Endothelial cell of umbilical vein (primary cell): ENCODE measurements at regions not wholly inside any gene's neighbourhood (a gene's known extent, or its start where the extent isn't known, plus 50 kb on each side); places are given as distances from the start of the nearest gene placed in this dataset.

Source experiments
- BruUV-seq: library from RNA; stranded (reverse); fragments of 400-500 nt; replicated peaks from 2 replicates; lab custom pipeline; 2021; lab: Mats Ljungman, UMichigan
- CTCF ChIA-PET: fragments of 300-600, 350-600 bp; sonication (Branson Sonifier 250); formaldehyde crosslinking; loops from one replicate; lab custom pipeline; 2021; ENCODE audit warnings: antibody characterized with exemption, inconsistent platforms; lab: Charles Lee
- POLR2A ChIA-PET: fragments of 300-600, 350-600 bp; sonication (Branson Sonifier 250); formaldehyde crosslinking; loops from one replicate; lab custom pipeline; 2021; ENCODE audit warnings: antibody characterized with exemption, inconsistent platforms; lab: Charles Lee
- DNase-seq: peaks from one replicate; pipeline ENCODE4 v3.0.0-alpha.2; 2011; ENCODE audit warnings: low read depth, low spot score
- FAIRE-seq: peaks from 2 replicates; lab custom pipeline; 2011; peaks lifted over from hg19 to GRCh38; lab: Jason Lieb, UNC
- H2AFZ ChIP-seq: 2 replicates; pipeline ENCODE4 v1.6.0; 2012; ENCODE audit warnings: low read depth, low read length, control low read depth, inconsistent platforms
- H3K27ac ChIP-seq: 2 replicates; pipeline ENCODE4 v1.5.1; 2011; ENCODE audit warnings: low read depth, mild to moderate bottlenecking, control low read depth, low read length, moderate library complexity; ENCODE audit not compliant: insufficient read depth
- H3K27me3 ChIP-seq, 2 experiments: 2 replicates each; pipeline versions ENCODE4 v1.6.0 to v1.6.1; 2011; ENCODE audit warnings: low read length in 2 of 2, mixed read lengths in 1 of 2; ENCODE audit not compliant: control insufficient read depth in 2 of 2, insufficient read depth in 2 of 2
- H3K36me3 ChIP-seq, 2 experiments: 2 replicates in 1 of 2; 3 replicates in 1 of 2; pipeline ENCODE4 v1.5.1; 2011; ENCODE audit warnings: low read length in 2 of 2, mild to moderate bottlenecking in 1 of 2, moderate library complexity in 1 of 2; ENCODE audit not compliant: control insufficient read depth in 2 of 2, insufficient read depth in 2 of 2; ENCODE audit errors: extremely low read depth in 1 of 2
- H3K4me1 ChIP-seq: 3 replicates; pipeline ENCODE4 v1.5.1; 2011; ENCODE audit warnings: mild to moderate bottlenecking, low read length; ENCODE audit not compliant: control insufficient read depth, insufficient read depth; ENCODE audit errors: extremely low read depth
- H3K4me2 ChIP-seq: 2 replicates; pipeline ENCODE4 v1.6.1; 2011; ENCODE audit warnings: low read length, control low read depth, mixed read lengths; ENCODE audit not compliant: insufficient read depth
- H3K4me3 ChIP-seq, 3 experiments: fragments of 200-600 bp in 1 of 3; sonication (generic), shearing (Covaris generic) in 1 of 3; replicated peaks in 1 of 3; 2 replicates each; pipeline ENCODE4 v1.5.1; 2011 to 2016; ENCODE audit warnings: control low read depth in 3 of 3, low read length in 3 of 3, mild to moderate bottlenecking in 2 of 3, inconsistent platforms in 1 of 3, low read depth in 1 of 3, moderate library complexity in 1 of 3; ENCODE audit not compliant: insufficient read depth in 1 of 3
- H3K79me2 ChIP-seq: 2 replicates; pipeline ENCODE4 v1.6.0; 2012; ENCODE audit warnings: low read length, inconsistent platforms; ENCODE audit not compliant: control insufficient read depth, insufficient read depth
- H3K9ac ChIP-seq: replicated peaks from 2 replicates; pipeline ENCODE3; 2011; ENCODE audit warnings: low read length, control low read depth; ENCODE audit not compliant: insufficient read depth; ENCODE audit errors: extremely low read depth
- H3K9me1 ChIP-seq: replicated peaks from 3 replicates; pipeline ENCODE4 v1.6.0; 2011; ENCODE audit warnings: mild to moderate bottlenecking, low read length; ENCODE audit not compliant: control insufficient read depth, insufficient read depth; ENCODE audit errors: extremely low read depth
- H3K9me3 ChIP-seq: replicated peaks from 2 replicates; pipeline ENCODE4 v1.5.1; 2012; ENCODE audit warnings: low read length, inconsistent platforms; ENCODE audit not compliant: control insufficient read depth, insufficient read depth
- H4K20me1 ChIP-seq: replicated peaks from 2 replicates; pipeline ENCODE3; 2011; ENCODE audit warnings: mild to moderate bottlenecking, low read length; ENCODE audit not compliant: control insufficient read depth, insufficient read depth; ENCODE audit errors: extremely low read depth
- EZH2 ChIP-seq: IDR thresholded peaks from 2 replicates; pipeline ENCODE4 v1.6.1; 2012; ENCODE audit warnings: borderline replicate concordance, low read depth, mild to moderate bottlenecking, moderate library complexity, low read length, inconsistent platforms; ENCODE audit not compliant: severe bottlenecking
- FOS ChIP-seq: IDR thresholded peaks from 2 replicates; pipeline ENCODE4 v1.6.1; 2011; ENCODE audit warnings: mild to moderate bottlenecking, low read length, moderate library complexity, borderline replicate concordance; ENCODE audit not compliant: insufficient read depth
- GATA2 ChIP-seq: IDR thresholded peaks from 2 replicates; pipeline ENCODE4 v1.7.0; 2011; ENCODE audit warnings: low read depth, mild to moderate bottlenecking, moderate library complexity, mixed read lengths, low read length; ENCODE audit not compliant: insufficient read length, insufficient read depth
- JUN ChIP-seq: IDR thresholded peaks from 2 replicates; pipeline ENCODE4 v1.6.1; 2011; ENCODE audit warnings: borderline replicate concordance, low read depth; ENCODE audit not compliant: insufficient read length, insufficient read depth
- MYC ChIP-seq: IDR thresholded peaks from one replicate; pipeline ENCODE4 v1.6.1; 2011; ENCODE audit warnings: mild to moderate bottlenecking, low read depth, low read length
- POLR2A ChIP-seq: IDR thresholded peaks from 2 replicates; pipeline ENCODE4 v1.6.1; 2012; ENCODE audit warnings: low read depth, mild to moderate bottlenecking, control low read depth, low read length
- POLR2AphosphoS5 ChIP-seq: IDR thresholded peaks from 2 replicates; pipeline ENCODE4 v1.6.1; 2012; ENCODE audit warnings: low read depth, mild to moderate bottlenecking, control low read depth, low read length, moderate library complexity; ENCODE audit not compliant: insufficient read depth
- dilution Hi-C: fragments of 300-500 bp; cut with MboI; formaldehyde crosslinking; loops from one replicate; pipeline ENCODE4 v1.15.0; 2019; ENCODE audit warnings: low sequenced_read_pairs; ENCODE audit not compliant: extremely low pct_ligation_motif_present
- intact Hi-C: fragments of 100-400 bp; cut with micrococcal nuclease; formaldehyde crosslinking; loops from one replicate; pipeline ENCODE4 v1.10.0; 2022
- TF ChIP-seq, protein P1 (sequence below): IDR thresholded peaks from 2 replicates; pipeline ENCODE4 v1.6.1; 2011; ENCODE audit not compliant: insufficient read depth, insufficient read length
- TF ChIP-seq, protein P2 (sequence below), 2 donors: IDR thresholded peaks; 1 replicate in 1 of 2; 2 replicates in 1 of 2; pipeline ENCODE4 v1.5.1; 2011; ENCODE audit warnings: low read length in 2 of 2, mild to moderate bottlenecking in 2 of 2, moderate library complexity in 2 of 2, control low read depth in 1 of 2, inconsistent platforms in 1 of 2, low read depth in 1 of 2; ENCODE audit not compliant: insufficient read depth in 1 of 2; ENCODE audit errors: extremely low read depth in 1 of 2

DNA sequence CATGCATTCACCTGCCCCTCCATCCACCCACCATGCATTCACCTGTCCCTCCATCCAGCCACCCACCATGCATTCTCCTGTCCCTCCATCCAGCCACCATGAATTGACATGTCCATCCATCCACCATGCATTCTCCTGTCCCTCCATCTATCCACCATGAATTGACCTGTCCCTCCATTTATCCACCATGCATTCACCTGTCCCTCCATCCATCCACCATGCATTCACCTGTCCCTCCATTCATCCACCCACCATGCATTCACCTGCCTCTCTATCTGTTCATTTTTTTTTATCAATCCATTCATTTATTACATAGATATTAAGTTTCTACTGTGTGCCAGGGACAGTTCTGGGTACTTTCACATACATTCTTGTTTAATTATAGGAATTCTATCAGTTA, 69.2 kb downstream of the MYCN start:
- intact Hi-C loops (no loop called here), dilution Hi-C loops (no loop called here)
- Histone ChIP-seq H3K79me2 (no peaks in the 10 kb centered on the region), H3K4me2 (no peak overlapping the region), H3K36me3 (no peaks in the 10 kb centered on the region), H4K20me1 (no peaks in the 10 kb centered on the region), H3K9ac (no peak overlapping the region), H2AFZ (no peak overlapping the region), H3K9me3 (no peaks in the 10 kb centered on the region), H3K4me3 (no peak overlapping the region), H3K9me1 (no peaks in the 10 kb centered on the region), H3K27ac (no peak overlapping the region), H3K27me3 (peaks cover 0 to 3% of the 10 kb centered on the region in 2 experiments), H3K4me1 (no peaks in the 10 kb centered on the region)
- ChIA-PET POLR2A (no interaction called here), CTCF (no interaction called here)
- BruUV-seq, result no TSS peak
- TF ChIP-seq GATA2 (no peak), FOS (no peak), MYC (no peak), EZH2 (no peak), JUN (no peak), POLR2A (no peak), POLR2AphosphoS5 (no peak)
- TF ChIP-seq, protein P1, sequence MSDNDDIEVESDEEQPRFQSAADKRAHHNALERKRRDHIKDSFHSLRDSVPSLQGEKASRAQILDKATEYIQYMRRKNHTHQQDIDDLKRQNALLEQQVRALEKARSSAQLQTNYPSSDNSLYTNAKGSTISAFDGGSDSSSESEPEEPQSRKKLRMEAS, result no peak
- TF ChIP-seq, protein P2, sequence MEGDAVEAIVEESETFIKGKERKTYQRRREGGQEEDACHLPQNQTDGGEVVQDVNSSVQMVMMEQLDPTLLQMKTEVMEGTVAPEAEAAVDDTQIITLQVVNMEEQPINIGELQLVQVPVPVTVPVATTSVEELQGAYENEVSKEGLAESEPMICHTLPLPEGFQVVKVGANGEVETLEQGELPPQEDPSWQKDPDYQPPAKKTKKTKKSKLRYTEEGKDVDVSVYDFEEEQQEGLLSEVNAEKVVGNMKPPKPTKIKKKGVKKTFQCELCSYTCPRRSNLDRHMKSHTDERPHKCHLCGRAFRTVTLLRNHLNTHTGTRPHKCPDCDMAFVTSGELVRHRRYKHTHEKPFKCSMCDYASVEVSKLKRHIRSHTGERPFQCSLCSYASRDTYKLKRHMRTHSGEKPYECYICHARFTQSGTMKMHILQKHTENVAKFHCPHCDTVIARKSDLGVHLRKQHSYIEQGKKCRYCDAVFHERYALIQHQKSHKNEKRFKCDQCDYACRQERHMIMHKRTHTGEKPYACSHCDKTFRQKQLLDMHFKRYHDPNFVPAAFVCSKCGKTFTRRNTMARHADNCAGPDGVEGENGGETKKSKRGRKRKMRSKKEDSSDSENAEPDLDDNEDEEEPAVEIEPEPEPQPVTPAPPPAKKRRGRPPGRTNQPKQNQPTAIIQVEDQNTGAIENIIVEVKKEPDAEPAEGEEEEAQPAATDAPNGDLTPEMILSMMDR (IDR thresholded peaks at IDR 0.05; ENCODE audit: extremely low read depth in 1 of 2, insufficient read depth in 1 of 2, low read depth in 1 of 2, low read length in 2 of 2), result no peak
- DNase-seq (no peak), FAIRE-seq (no peak)
